Smooth muscle cell (in vitro differentiated cells): ENCODE measurements at regions not wholly inside any gene's neighbourhood (a gene's known extent, or its start where the extent isn't known, plus 50 kb on each side); places are given as distances from the start of the nearest gene placed in this dataset.

Experiments
- DNase-seq: peaks from one replicate; lab custom pipeline; 2025; ENCODE audit not compliant: unreplicated experiment; lab: John Stamatoyannopoulos, UW
- H2AFZ ChIP-seq: fragments of 200-600 bp; sonication (generic); 2 replicates; pipeline ENCODE4 v1.6.0; 2016; ENCODE audit warnings: antibody characterized with exemption, low read depth, mild to moderate bottlenecking
- H3F3A ChIP-seq: fragments of 200-600 bp; sonication (generic); 2 replicates; pipeline ENCODE4 v1.6.0; 2017; ENCODE audit warnings: antibody characterized with exemption, low read depth
- H3K27ac ChIP-seq: fragments of 200-600 bp; sonication (generic); 2 replicates; pipeline ENCODE4 v1.5.1; 2016; ENCODE audit warnings: low read depth, mild to moderate bottlenecking
- H3K27me3 ChIP-seq: fragments of 200-600 bp; sonication (generic); 2 replicates; pipeline ENCODE4 v1.6.1; 2016; ENCODE audit warnings: low read depth, mild to moderate bottlenecking
- H3K36me3 ChIP-seq: fragments of 200-600 bp; sonication (generic); 2 replicates; pipeline ENCODE4 v1.5.1; 2016; ENCODE audit warnings: low read depth
- H3K4me1 ChIP-seq: fragments of 200-600 bp; sonication (generic); 2 replicates; pipeline ENCODE4 v1.5.1; 2016; ENCODE audit warnings: low read depth
- H3K4me2 ChIP-seq: fragments of 200-600 bp; sonication (generic); 2 replicates; pipeline ENCODE4 v1.6.0; 2016; ENCODE audit warnings: mild to moderate bottlenecking
- H3K4me3 ChIP-seq: fragments of 200-600 bp; sonication (generic); 2 replicates; pipeline ENCODE4 v1.5.1; 2016; ENCODE audit warnings: mild to moderate bottlenecking
- H3K79me2 ChIP-seq: fragments of 200-600 bp; sonication (generic); 2 replicates; pipeline ENCODE4 v1.6.0; 2016; ENCODE audit warnings: low read depth, mild to moderate bottlenecking
- H3K9ac ChIP-seq: fragments of 200-600 bp; sonication (generic); 2 replicates; pipeline ENCODE4 v1.6.0; 2016; ENCODE audit warnings: low read depth
- H3K9me3 ChIP-seq: fragments of 200-600 bp; sonication (generic); replicated peaks from 2 replicates; pipeline ENCODE4 v1.5.1; 2016; ENCODE audit warnings: low read depth
- H4K20me1 ChIP-seq: fragments of 200-600 bp; sonication (generic); 2 replicates; pipeline ENCODE4 v1.6.0; 2016; ENCODE audit warnings: low read depth
- CTCF ChIP-seq: fragments of 200-600 bp; sonication (generic); IDR thresholded peaks from 2 replicates; pipeline ENCODE4 v1.5.1; 2017; ENCODE audit warnings: borderline replicate concordance, mild to moderate bottlenecking, antibody characterized with exemption; ENCODE audit not compliant: insufficient read depth, poor library complexity, severe bottlenecking
- WGBS: methylation state at CpG from one replicate; pipeline ENCODE4 v1.1.7; 2016; ENCODE audit warnings: low lambda C conversion rate; 5-methylcytosine and 5-hydroxymethylcytosine counted together

GRCh38 chr3:147304756-147305155 lies 101.6 kb downstream of the ZIC4 start:
- H3K36me3 ChIP-seq: no peaks in the 10 kb centered on the region
- H2AFZ ChIP-seq: no peak overlapping the region
- TF ChIP-seq CTCF: no peak
- no peaks in the 10 kb centered on the region for H3K27me3 ChIP-seq
- H3K4me1 ChIP-seq: no peaks in the 10 kb centered on the region
- H4K20me1 ChIP-seq: no peaks in the 10 kb centered on the region
- H3K9ac ChIP-seq: no peak overlapping the region
- no peak overlapping the region for H3K4me3 ChIP-seq
- H3K79me2 ChIP-seq: no peaks in the 10 kb centered on the region
- no peaks in the 10 kb centered on the region for H3F3A ChIP-seq
- no peak overlapping the region for H3K27ac ChIP-seq
- WGBS: 97% methylated on average over 4 of the region's 4 CpGs
- no peak overlapping the region for H3K4me2 ChIP-seq
- no peaks in the 10 kb centered on the region for H3K9me3 ChIP-seq
- DNase-seq: no peak

DNA sequence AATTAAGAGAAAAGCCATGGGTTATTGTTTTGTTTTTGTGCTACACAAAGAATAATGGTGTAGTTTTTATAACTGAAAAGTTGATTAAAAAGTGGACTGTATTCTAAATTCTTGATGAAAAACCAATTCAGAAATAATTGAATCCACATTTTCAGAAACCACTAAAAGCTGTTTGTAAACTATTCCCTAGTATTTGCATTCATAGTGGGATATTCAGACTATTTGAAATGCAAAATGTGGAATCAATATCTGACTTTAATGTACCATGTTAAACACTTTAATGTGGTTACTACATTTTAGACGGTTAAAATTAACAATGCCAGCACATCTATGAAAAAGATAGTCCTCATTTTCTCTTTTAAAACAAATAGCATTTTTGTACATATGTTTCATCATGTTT lies 104.6 kb downstream of the ZIC4 start:
- Histone ChIP-seq H3K4me1 (peaks cover 6% of the 10 kb centered on the region), H4K20me1 (no peaks in the 10 kb centered on the region), H2AFZ (no peak overlapping the region), H3F3A (no peaks in the 10 kb centered on the region), H3K27me3 (no peaks in the 10 kb centered on the region), H3K4me2 (no peak overlapping the region), H3K36me3 (no peaks in the 10 kb centered on the region), H3K9me3 (no peaks in the 10 kb centered on the region), H3K79me2 (no peaks in the 10 kb centered on the region), H3K4me3 (no peak overlapping the region), H3K9ac (no peak overlapping the region), H3K27ac (no peak overlapping the region)
- DNase-seq: no peak
- WGBS: 93% methylated on average over 1 of the region's 1 CpG
- no peak for TF ChIP-seq CTCF

DNA sequence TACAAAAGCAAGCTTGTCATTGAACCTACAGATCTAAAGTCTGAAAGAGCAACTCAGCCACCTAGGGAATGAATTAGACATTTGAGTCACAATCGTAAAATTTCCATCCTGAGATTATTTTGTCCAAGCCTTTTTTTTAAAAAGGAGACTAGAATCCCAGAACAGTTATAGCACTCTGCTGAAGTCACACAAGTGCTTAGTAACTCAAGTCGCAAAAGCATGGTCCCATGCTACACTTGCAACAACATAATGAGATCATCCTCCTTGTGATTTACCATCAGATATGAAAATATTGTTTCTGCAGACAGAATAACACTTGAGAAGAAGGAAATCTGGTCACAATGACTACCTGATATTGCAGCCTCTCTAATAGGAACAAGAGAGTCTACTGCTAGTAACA lies 106.7 kb downstream of the ZIC4 start:
- peak overlapping the region; percentile 88 for H3K27ac ChIP-seq
- H3K4me1 ChIP-seq: peaks cover 6% of the 10 kb centered on the region
- no peaks in the 10 kb centered on the region for H3K36me3 ChIP-seq
- H3K79me2 ChIP-seq: no peaks in the 10 kb centered on the region
- no peak for TF ChIP-seq CTCF
- no peak overlapping the region for H3K4me2 ChIP-seq
- peak overlapping the region; percentile 73 for H3K9ac ChIP-seq
- no peaks in the 10 kb centered on the region for H3F3A ChIP-seq
- no peaks in the 10 kb centered on the region for H3K9me3 ChIP-seq
- H3K4me3 ChIP-seq: no peak overlapping the region
- 61% methylated on average over 2 of the region's 2 CpGs for WGBS
- no peak for DNase-seq
- no peak overlapping the region for H2AFZ ChIP-seq
- H3K27me3 ChIP-seq: no peaks in the 10 kb centered on the region
- no peaks in the 10 kb centered on the region for H4K20me1 ChIP-seq

DNA sequence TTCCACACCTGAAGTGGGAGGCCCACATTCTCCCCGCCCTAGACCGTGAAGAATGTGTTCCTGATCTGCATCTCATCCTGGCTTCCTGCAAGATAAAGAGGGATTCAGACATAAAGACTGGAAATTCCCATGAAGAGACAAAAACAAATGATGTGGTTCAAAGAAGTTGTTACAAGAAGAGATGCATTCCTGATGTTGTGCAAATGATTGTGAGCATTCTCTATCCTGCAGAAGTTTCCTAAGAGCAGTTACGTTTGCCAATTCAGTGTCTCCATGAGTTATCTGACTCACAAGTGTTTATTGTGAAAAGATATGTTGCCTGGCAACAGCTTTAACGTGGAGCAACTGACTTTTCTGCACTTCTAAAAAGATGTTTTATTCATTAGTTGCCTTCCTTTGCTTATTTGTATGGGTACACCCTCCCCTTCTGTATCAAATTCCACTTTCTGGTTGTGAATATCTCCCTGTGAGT lies 107.8 kb downstream of the ZIC4 start:
- WGBS: 22% methylated on average over 4 of the region's 4 CpGs
- no peak for DNase-seq
- H3K4me1 ChIP-seq: peaks cover 6% of the 10 kb centered on the region
- H3K4me3 ChIP-seq: no peak overlapping the region
- peak overlapping the region; percentile 14 for H2AFZ ChIP-seq
- no peaks in the 10 kb centered on the region for H4K20me1 ChIP-seq
- H3F3A ChIP-seq: no peaks in the 10 kb centered on the region
- peak overlapping the region; percentile 23 for H3K4me2 ChIP-seq
- H3K27ac ChIP-seq: peak overlapping the region; percentile 88
- no peaks in the 10 kb centered on the region for H3K27me3 ChIP-seq
- no peaks in the 10 kb centered on the region for H3K79me2 ChIP-seq
- H3K9ac ChIP-seq: peak overlapping the region; percentile 73
- no peaks in the 10 kb centered on the region for H3K9me3 ChIP-seq
- H3K36me3 ChIP-seq: no peaks in the 10 kb centered on the region
- no peak for TF ChIP-seq CTCF
